NOMO-1 treated with dmso at 0.1 percent for 144 hours (cell line): ENCODE measurements at regions not wholly inside any gene's neighbourhood (a gene's known extent, or its start where the extent isn't known, plus 50 kb on each side); places are given as distances from the start of the nearest gene placed in this dataset.
A peak's percentile ranks its signal among the peaks of the same experiment; 100 is the strongest.
"Not testable (repeated sequence)": the region's sequence is repeated elsewhere in the genome, so short reads cannot be mapped to it uniquely, and the experiment has no call there.

ENCODE experiments used
- DNase-seq: peaks from one replicate; lab custom pipeline; 2025; ENCODE audit not compliant: unreplicated experiment; lab: John Stamatoyannopoulos, UW

DNA sequence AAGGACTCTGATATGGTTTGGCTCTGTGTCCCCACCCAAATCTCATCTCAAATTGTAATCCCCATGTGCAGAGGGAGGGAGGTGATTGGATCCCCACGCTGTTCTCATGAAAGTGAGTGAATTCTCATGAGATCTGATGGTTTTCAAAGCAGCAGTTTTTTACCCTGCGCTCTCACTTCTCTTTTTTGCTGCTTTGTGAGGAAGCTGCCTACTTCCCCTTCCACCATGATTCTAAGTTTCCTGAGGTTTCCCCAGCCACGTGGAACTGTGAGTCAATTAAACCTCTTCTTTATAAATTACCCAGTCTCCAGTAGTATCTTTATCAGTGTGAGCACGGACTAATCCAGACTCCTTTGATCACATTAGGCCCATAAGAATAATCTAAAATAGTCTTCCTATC lies 719.7 kb upstream of the CDH8 start:
- peak; percentile 47 for DNase-seq

GRCh38 chr16:62752854-62753253 lies 716.6 kb upstream of the CDH8 start:
- no peak for DNase-seq

- no peak for DNase-seq
Observed at GRCh38 chr16:62751218-62751617, 715.0 kb upstream of the CDH8 start.

GRCh38 chr16:62741692-62742091 lies 705.5 kb upstream of the CDH8 start:
- DNase-seq: no peak

- DNase-seq: no peak
Observed at GRCh38 chr16:62738666-62739460, 702.6 kb upstream of the CDH8 start.

DNA sequence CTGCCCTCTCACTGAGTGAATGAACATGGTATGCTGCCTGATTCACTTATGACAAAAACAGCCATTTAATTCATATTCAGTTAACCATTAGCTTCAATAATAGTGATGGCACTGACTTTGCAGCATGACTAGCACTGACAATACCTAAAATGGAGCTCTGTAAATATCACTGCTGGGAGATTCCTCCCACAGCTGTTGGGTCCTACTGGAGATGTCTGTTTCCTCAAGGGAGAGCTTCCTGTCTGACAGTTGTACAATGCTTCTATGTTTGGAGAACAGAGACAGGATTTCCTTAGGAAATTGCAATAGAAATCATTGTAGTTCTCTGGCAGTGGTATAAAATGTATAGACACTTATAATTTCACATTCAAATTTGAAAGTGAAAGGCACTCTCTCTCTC lies 695.9 kb upstream of the CDH8 start:
- DNase-seq: no peak

DNA sequence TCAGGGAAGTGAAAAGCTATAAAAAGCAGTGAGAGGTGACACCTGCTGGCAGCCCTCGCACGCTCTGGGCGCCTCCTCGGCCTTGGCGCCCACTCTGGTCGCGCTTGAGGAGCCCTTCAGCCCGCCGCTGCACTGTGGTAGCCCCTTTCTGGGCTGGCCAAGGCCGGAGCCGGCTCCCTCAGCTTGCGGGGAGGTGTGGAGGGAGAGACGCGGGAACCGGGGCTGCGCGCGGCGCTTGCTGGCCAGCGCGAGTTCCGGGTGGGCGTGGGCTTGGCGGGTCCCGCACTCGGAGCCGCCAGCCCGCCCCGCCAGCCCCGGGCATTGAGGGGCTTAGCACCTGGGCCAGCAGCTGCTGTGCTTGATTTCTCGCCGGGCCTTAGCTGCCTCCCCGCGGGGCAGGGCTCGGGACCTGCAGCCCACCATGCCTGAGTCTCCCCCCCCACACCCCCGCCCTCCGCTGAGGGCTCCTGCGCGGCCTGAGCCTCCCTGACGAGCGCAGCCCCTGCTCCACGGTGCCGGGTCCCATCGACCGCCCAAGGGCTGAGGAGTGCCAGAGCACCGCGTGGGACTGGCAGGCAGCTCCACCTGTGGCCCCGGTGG lies 688.5 kb upstream of the CDH8 start:
- DNase-seq: not testable (repeated sequence)

- DNase-seq: no peak
Observed at GRCh38 chr16:62720651-62721050, 684.4 kb upstream of the CDH8 start.

GRCh38 chr16:62717026-62717425 lies 680.8 kb upstream of the CDH8 start:
- no peak for DNase-seq

DNA sequence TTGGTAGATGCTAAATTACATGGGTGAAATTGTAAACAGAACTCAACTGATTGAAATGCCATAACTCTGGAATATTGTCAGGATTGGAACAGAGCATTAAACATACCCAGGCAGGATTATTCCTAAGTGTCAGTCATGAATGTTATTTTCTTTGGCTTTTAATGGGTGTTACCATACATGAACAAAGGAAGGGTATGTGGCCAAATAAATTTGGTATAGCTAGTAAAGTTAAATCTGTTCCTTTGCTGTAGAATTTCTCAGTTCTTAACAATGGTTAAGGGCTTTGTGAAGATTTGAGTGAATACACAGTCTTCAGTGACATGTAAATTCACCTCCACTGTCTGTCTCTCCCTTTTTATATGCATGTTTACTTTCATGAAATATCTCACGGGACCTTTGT lies 679.5 kb upstream of the CDH8 start:
- DNase-seq: no peak

GRCh38 chr16:62712566-62712965 lies 676.3 kb upstream of the CDH8 start:
- no peak for DNase-seq

DNA sequence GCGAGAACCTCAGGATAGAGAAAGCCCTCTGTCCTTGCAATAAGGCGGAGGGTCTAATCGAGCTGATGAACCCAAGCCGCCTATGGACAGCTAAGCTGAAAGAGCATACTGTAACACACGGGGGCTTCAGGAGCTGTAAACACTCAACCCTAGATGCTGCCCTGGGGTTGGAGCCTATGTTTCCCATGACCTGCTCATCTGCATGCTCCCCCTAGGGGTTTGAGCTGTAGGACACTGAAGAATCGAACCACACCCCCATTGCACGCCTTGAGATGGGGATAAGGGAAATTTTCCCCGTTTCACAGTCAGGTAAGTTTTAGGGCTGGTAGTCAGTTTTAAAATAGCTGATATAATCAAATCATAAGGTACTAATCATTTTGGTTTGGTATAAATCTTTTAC lies 675.6 kb upstream of the CDH8 start:
- DNase-seq: no peak

DNA sequence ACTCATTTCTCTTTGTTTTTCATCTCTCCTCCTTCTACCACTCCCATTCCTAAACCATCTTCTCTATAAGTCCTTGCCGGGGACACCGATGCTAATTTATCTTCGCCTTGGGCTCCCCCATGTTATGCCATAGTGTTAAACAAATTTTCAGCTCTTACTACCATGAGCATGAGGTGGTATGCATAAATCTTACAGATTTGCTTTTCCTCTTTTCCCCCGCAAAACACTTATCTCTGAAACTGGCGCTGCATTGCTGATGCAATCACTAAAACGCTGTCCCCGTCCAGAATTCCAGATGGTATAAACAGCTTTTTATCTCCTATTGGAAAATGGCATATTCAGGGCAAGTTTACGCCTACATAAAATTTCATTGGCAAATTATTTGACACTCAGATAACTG lies 673.6 kb upstream of the CDH8 start:
- no peak for DNase-seq

GRCh38 chr16:62701426-62701825 lies 665.2 kb upstream of the CDH8 start:
- DNase-seq: no peak

GRCh38 chr16:62700426-62701294 lies 664.4 kb upstream of the CDH8 start:
- DNase-seq: no peak

GRCh38 chr16:62692685-62693084 lies 656.4 kb upstream of the CDH8 start:
- DNase-seq: no peak

- no peak for DNase-seq
Observed at GRCh38 chr16:62681819-62682218, 645.6 kb upstream of the CDH8 start.

DNA sequence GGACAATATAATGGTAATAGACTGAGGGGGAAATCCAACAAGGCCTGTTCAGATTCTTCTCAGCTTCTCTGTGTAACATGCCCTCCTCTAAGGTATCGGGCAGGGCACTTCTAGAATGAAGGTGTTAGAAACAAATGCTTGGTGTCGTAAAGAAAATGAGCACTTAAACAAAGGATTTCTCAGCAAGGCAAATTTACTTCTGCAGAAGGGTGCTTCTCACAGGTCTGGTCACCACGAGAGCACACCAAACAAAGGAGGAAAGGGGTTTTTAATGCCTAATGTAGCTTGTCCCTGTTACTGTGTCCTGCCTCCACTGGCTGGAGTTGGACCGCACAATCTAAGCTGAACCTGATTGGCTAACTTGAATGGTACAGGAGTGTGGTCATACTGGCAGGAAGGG lies 642.6 kb upstream of the CDH8 start:
- no peak for DNase-seq

DNA sequence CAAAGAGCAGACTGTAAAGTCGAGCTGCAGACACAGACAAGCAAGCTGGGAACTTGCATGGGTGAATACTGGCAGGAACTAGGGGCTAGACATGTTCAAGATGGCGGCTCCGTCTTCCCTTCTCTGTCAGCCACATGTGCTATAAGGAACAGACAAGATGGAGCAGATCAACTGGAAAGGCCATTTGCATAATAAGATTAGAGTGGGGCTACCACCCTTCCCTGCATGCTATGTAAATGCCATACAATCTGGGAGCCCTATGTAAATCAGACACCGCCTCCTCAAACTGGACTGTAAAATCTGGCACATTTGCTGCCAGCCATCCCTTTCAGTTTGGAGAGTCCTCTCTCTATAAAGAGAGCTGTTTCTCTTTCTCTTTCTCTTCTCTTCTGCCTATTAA lies 640.1 kb upstream of the CDH8 start:
- DNase-seq: no peak

- DNase-seq: no peak
Observed at GRCh38 chr16:62665269-62665668, 629.0 kb upstream of the CDH8 start.

DNA sequence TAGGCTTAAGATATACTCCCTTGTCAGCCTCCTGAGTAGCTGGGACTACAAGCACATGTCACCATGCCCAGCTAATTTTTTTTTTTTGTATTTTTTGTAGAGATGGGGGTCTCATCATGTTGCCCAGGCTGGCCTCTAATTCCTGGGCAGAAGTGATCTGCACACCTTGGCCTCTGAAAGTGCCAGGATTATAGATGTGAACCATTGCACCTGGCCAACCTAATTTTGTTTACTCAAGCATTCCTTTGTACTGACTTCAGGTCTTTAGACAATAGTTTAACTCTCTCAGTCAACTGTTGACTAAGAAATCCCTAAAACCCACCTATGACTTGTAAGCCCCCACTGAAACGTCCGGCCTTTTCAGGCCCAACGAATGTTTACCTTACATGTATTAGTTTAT lies 628.3 kb upstream of the CDH8 start:
- DNase-seq: no peak

GRCh38 chr16:62661435-62661834 lies 625.2 kb upstream of the CDH8 start:
- DNase-seq: no peak
